ENCODE measurements at regions not wholly inside any gene's neighbourhood (a gene's known extent, or its start where the extent isn't known, plus 50 kb on each side); places are given as distances from the start of the nearest gene placed in this dataset.

GRCh38 chr2:190136259-190136658 is 73.7 kb upstream of the MSTN start:
- no TSS peak for BruUV-seq (replicated peaks)
- Mint-ChIP-seq H3K9me3 (ENCODE audit: low read depth, unreplicated experiment) (peaks cover 14% of the 10 kb centered on the region), H3K36me3 (ENCODE audit: insufficient read depth, unreplicated experiment) (peaks cover 6% of the 10 kb centered on the region), H3K27ac (ENCODE audit: unreplicated experiment) (no peak overlapping the region), H3K4me3 (ENCODE audit: low read depth, unreplicated experiment) (no peak overlapping the region), H3K27me3 (ENCODE audit: unreplicated experiment) (no peaks in the 10 kb centered on the region), H3K4me1 (ENCODE audit: low read depth, unreplicated experiment) (no peaks in the 10 kb centered on the region)
- intact Hi-C loops (cut with micrococcal nuclease; ENCODE audit: unreplicated experiment): no loop called here
- CTCF ChIA-PET: no interaction called here
- DNase-seq: no peak
- TF ChIP-seq CTCF (IDR thresholded peaks at IDR 0.05; ENCODE audit: unreplicated experiment): no peak

GRCh38 chr2:190129421-190130199 is 67.1 kb upstream of the MSTN start:
- H3K9me3 Mint-ChIP-seq (ENCODE audit: low read depth, unreplicated experiment): no peaks in the 10 kb centered on the region
- H3K4me1 Mint-ChIP-seq (ENCODE audit: low read depth, unreplicated experiment): no peaks in the 10 kb centered on the region
- H3K27me3 Mint-ChIP-seq (ENCODE audit: unreplicated experiment): no peaks in the 10 kb centered on the region
- no peak for TF ChIP-seq CTCF (IDR thresholded peaks at IDR 0.05; ENCODE audit: unreplicated experiment)
- no TSS peak for BruUV-seq (replicated peaks)
- no peak overlapping the region for H3K4me3 Mint-ChIP-seq (ENCODE audit: low read depth, unreplicated experiment)
- no peaks in the 10 kb centered on the region for H3K36me3 Mint-ChIP-seq (ENCODE audit: insufficient read depth, unreplicated experiment)
- DNase-seq: no peak
- CTCF ChIA-PET: no interaction called here
- no peak overlapping the region for H3K27ac Mint-ChIP-seq (ENCODE audit: unreplicated experiment)
- intact Hi-C loops (cut with micrococcal nuclease; ENCODE audit: unreplicated experiment): no loop called here

- CTCF ChIA-PET: no interaction called here
Observed at GRCh38 chr2:190127651-190128050, 65.1 kb upstream of the MSTN start.

GRCh38 chr2:190126798-190127197 is 64.3 kb upstream of the MSTN start:
- CTCF ChIA-PET: no interaction called here
- Mint-ChIP-seq H3K9me3 (ENCODE audit: low read depth, unreplicated experiment) (no peaks in the 10 kb centered on the region), H3K36me3 (ENCODE audit: insufficient read depth, unreplicated experiment) (no peaks in the 10 kb centered on the region), H3K4me1 (ENCODE audit: low read depth, unreplicated experiment) (no peaks in the 10 kb centered on the region), H3K27me3 (ENCODE audit: unreplicated experiment) (no peaks in the 10 kb centered on the region), H3K27ac (ENCODE audit: unreplicated experiment) (no peak overlapping the region), H3K4me3 (ENCODE audit: low read depth, unreplicated experiment) (no peak overlapping the region)
- no peak for DNase-seq
- no TSS peak for BruUV-seq (replicated peaks)
- intact Hi-C loops (cut with micrococcal nuclease; ENCODE audit: unreplicated experiment): no loop called here
- TF ChIP-seq CTCF (IDR thresholded peaks at IDR 0.05; ENCODE audit: unreplicated experiment): no peak

More at GRCh38 chr2:190127651-190128050, 65.1 kb upstream of the MSTN start:
- no TSS peak for BruUV-seq (replicated peaks)
- Mint-ChIP-seq H3K4me1 (ENCODE audit: low read depth, unreplicated experiment) (no peaks in the 10 kb centered on the region), H3K4me3 (ENCODE audit: low read depth, unreplicated experiment) (no peak overlapping the region), H3K27me3 (ENCODE audit: unreplicated experiment) (no peaks in the 10 kb centered on the region), H3K36me3 (ENCODE audit: insufficient read depth, unreplicated experiment) (no peaks in the 10 kb centered on the region), H3K27ac (ENCODE audit: unreplicated experiment) (no peak overlapping the region), H3K9me3 (ENCODE audit: low read depth, unreplicated experiment) (no peaks in the 10 kb centered on the region)
- no peak for DNase-seq
- intact Hi-C loops (cut with micrococcal nuclease; ENCODE audit: unreplicated experiment): no loop called here
- TF ChIP-seq CTCF (IDR thresholded peaks at IDR 0.05; ENCODE audit: unreplicated experiment): no peak

Measured in Calu3 (cell line).